ENCODE measurements at regions not wholly inside any gene's neighbourhood (a gene's known extent, or its start where the extent isn't known, plus 50 kb on each side); places are given as distances from the start of the nearest gene placed in this dataset.
A peak's percentile ranks its signal among the peaks of the same experiment; 100 is the strongest.

DNA sequence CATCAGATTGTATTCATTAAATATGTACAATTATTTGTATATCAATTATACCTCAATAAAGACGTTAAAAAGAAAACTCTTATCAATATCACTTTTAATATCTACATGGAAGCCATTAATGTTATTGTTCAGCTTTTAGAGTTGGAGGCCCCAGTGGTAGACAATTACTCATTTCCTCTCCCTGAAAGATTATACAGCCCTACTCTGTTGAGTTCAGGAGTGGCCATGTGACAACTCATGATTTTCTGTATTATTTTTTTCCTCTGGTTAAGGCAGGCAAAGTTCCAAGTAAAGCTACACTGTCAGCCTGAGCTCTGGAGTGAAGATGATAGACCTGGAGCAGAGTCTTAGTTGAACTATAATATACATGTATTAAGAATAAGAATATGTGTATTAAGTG lies 247.9 kb upstream of the B3GALT2 start:
- peak; percentile 27 for DNase-seq (ENCODE audit: low read depth)
- H3K4me3 ChIP-seq (ENCODE audit: low read depth, low read length): no peak overlapping the region

DNA sequence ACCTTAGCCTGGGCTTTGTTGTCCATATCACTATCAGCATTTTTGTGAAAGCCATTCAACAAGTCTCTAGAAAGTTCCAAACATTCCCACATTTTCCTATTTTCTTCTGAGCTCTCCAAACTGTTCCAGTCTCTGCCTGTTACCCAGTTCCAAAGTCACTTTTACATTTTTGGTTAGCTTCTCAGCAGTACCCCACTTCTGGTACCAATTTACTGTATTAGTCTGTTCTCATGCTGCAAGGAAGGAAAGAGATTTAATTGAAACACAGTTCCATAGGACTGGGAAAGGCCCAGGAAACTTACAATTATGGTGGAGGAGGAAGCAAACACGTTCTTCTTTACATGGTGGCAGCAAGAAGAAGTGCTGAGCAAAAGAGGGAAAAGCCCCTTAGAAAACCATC lies 247.2 kb upstream of the B3GALT2 start:
- TF ChIP-seq, protein P1, sequence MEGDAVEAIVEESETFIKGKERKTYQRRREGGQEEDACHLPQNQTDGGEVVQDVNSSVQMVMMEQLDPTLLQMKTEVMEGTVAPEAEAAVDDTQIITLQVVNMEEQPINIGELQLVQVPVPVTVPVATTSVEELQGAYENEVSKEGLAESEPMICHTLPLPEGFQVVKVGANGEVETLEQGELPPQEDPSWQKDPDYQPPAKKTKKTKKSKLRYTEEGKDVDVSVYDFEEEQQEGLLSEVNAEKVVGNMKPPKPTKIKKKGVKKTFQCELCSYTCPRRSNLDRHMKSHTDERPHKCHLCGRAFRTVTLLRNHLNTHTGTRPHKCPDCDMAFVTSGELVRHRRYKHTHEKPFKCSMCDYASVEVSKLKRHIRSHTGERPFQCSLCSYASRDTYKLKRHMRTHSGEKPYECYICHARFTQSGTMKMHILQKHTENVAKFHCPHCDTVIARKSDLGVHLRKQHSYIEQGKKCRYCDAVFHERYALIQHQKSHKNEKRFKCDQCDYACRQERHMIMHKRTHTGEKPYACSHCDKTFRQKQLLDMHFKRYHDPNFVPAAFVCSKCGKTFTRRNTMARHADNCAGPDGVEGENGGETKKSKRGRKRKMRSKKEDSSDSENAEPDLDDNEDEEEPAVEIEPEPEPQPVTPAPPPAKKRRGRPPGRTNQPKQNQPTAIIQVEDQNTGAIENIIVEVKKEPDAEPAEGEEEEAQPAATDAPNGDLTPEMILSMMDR (IDR thresholded peaks at IDR 0.05; ENCODE audit: insufficient read depth, low read length): no peak
- H3K4me3 ChIP-seq (ENCODE audit: low read depth, low read length): no peak overlapping the region
- no peak for DNase-seq (ENCODE audit: low read depth)

More for the DNA sequence above, 247.9 kb upstream of the B3GALT2 start:
- TF ChIP-seq, protein P1 (IDR thresholded peaks at IDR 0.05; ENCODE audit: insufficient read depth, low read length): no peak

DNA sequence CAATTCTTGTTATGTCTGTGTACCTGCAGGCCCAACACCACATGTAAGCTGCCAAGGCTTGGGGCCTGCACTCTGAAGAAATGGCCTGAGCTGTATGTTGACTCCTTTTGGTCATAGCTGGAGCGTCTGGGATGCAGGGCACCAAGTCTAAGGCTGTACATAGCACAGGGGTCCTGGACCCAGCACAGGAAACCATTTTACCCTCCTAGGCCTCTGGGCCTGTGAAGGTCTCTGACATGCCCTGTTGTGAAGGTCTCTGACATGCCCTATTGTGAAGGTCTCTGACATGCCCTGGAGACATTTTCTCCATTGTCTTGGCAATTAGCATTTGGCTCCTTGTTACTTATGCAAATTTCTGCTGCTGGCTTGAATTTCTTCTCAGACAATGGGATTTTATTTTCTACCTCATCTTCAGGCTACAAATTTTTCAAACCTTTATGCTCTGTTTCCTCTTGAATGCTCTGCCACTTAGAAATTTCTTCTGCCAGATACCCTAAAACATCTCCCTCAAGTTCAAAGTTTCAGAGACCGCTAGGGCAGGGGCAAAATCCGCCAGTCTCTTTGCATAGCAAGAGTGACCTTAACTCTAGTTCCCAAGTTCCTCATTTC lies 246.7 kb upstream of the B3GALT2 start:
- no peak overlapping the region for H3K4me3 ChIP-seq (ENCODE audit: low read depth, low read length)
- TF ChIP-seq, protein P1 (IDR thresholded peaks at IDR 0.05; ENCODE audit: insufficient read depth, low read length): no peak
- no peak for DNase-seq (ENCODE audit: low read depth)

DNA sequence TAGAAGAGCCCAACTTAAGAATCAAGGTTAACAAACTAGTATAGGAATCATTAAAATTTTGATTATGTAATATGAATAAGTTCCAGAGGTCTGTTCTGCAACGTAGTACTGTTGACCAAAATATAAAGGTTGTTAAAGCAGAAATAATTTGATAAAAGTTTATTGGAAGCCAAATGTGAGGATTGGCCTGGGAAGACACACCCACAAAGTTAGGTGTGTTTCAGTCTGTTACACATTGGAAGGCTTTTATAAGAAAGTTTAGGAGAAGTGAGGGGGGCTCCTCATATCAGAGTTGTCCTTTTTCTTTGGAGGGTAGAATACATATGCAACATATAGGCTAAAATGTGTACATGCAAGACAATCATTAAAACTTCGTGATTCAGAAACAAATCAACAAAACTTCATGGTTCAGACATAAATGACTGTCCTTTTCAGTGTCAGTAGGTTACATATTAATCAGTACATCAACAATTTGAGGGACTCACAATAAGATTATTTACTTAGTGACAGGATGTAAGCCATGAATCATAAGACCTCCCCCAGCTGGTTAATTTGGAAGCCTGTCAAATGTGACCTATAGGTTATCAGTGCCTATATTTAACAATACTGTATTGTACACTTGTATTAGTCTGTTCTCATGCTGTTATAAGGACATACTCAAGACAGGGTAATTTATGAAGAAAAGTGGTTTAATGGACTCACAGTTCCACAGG lies 245.0 kb upstream of the B3GALT2 start:
- no peak for DNase-seq (ENCODE audit: low read depth)
- TF ChIP-seq, protein P1 (IDR thresholded peaks at IDR 0.05; ENCODE audit: insufficient read depth, low read length): no peak
- H3K4me3 ChIP-seq (ENCODE audit: low read depth, low read length): no peak overlapping the region

DNA sequence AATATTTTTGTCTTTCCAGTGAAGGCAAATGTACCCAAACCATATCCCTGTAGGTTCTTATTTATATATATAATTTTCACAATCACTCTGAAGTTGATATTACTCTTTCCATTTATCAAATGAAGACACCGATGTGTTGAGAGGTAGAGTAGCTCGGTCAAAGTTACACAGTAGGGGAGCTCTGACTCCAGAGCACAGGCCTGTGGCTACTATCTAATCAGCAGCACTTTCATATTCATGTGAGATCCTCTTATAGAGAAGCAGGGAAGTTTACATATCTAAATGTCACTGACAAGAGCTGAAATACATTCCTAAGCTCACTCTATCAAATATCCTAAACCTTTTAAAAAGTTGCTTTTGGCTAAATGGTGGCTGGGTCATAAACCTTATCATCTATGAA lies 241.1 kb upstream of the B3GALT2 start:
- TF ChIP-seq, protein P1 (IDR thresholded peaks at IDR 0.05; ENCODE audit: insufficient read depth, low read length): no peak
- H3K4me3 ChIP-seq (ENCODE audit: low read depth, low read length): no peak overlapping the region
- DNase-seq (ENCODE audit: low read depth): no peak

DNA sequence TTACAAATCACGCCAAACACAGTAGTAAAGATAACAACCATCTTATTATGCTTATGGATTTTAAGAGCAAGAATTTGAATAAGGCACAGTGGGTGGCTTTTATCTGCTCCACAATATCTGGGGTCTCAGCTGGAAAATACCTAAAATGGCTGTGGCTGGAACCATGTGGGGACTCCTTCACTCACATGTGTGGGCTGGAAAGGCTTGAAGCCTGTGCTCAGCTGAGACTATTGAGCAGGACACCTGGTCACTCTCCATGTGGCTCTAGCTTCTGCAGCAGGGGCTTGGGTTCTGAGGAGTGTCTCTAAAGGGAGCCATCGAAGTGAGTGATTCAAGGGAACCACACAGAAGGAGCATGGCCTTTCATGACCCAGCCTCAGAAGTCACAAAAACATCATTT lies 239.6 kb upstream of the B3GALT2 start:
- no peak overlapping the region for H3K4me3 ChIP-seq (ENCODE audit: low read depth, low read length)
- TF ChIP-seq, protein P1 (IDR thresholded peaks at IDR 0.05; ENCODE audit: insufficient read depth, low read length): no peak
- DNase-seq (ENCODE audit: low read depth): no peak
